Activated CD4-positive, alpha-beta T cell treated with anti-CD3 and anti-CD28 coated beads for 48 hours (primary cell): ENCODE measurements at regions not wholly inside any gene's neighbourhood (a gene's known extent, or its start where the extent isn't known, plus 50 kb on each side); places are given as distances from the start of the nearest gene placed in this dataset.

Experiments used
- DNase-seq: peaks from one replicate; pipeline ENCODE4 v3.0.0-alpha.2; 2020

DNA sequence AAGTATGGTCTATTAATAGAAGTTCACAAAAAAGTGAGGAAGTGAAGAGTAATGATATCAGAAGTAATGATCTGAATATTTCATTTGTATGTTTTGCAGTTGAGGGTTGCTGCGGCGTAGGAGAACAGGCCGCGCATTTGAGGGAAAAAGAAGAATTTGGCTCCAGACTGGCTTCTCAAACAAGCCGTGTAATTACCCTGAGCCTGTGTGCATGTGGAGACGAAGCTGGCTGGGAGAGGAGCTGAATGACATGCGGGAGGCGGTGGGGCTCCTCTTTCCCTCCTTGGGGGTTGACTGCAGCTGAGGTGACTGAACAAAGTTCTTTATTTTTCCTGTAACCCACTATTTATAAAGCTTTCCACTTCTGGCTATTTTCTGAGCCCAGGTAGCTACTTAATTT, 115.5 kb upstream of the AFDN start:
- no peak for DNase-seq

DNA sequence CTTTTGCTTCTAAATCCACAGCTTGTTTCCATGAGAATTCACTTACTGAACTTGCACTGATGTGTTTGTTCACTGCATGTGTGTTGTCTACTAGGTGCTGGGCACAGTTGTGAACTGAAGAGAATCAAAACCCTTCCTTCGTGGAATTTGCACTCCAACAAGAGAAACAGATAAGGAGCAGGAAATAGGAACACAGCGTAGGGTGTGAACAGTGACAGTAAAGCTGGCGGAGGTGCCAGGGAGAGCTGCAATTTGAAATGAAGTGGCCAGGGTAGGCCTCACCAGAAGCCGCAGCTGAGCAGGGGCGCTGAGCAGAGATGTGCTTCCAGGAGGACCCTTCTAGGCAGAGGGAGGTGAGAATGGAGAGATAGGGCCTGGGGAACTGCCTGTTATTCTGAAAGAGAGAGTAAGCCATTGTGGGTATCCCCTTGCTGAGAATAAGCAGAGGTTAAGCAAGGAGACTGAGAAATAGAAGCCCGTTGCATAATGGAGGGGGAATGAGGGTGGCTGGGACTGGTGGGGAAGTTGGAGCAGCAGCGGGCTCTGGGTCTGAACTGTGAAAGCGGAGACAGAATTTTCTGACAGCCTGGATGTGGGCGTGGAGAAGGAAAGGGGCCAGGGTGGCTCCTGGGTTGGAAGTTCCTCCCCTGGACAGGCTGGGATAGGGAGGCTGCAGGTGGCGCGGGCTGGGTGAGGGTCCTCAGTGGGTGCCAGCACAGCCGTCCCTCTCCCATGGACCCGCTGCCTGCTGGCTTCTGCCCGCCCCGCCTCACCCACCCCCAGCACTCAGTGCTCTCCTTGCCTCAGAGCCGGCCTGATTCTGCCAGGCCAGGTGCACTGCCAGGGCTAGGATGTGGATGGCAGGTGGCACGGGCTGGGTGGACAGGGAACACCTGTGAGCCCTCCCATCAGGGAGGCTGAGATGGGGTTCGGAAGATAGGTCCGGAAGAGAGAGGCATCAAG, 114.7 kb upstream of the AFDN start:
- no peak for DNase-seq

DNA sequence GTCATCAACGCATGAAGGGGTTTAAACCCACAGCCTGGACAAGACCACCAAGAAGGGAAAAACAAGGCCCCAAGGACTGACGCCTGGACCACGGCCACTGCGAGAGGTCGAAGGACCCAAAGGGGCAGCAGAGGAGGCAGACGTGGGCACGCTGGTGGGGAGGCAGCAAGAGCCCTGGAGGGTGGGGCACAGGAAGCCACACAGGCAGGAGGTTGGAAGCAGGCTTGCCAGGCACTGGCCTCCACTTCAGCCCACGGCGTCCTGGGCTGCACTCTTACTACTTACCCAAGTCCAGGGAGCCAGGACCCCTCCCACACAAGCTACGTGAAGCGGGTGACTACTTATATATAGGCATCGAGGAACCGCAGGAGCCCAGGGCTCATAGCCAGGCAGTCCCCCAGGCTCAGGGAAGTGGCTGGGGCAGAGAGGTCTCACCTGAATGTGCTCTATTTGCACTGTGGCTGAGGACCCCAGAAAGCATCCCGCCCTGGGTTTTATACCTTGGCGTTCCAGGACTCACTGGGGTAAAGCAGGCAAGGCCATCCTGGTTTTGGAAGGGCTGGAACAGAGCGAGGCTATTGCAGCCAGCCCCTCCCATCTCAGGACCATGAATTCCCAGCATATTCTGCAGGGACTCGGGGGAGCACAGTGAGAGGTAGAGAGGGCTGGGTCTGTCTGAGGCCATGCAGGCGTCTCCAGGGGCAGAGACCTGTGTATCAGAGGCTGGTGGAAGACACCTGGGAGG, 113.8 kb upstream of the AFDN start:
- no peak for DNase-seq

- no peak for DNase-seq
Observed at GRCh38 chr6:167714152-167714551, 112.6 kb upstream of the AFDN start.

GRCh38 chr6:167717455-167717854, 109.3 kb upstream of the AFDN start:
- DNase-seq = no peak

DNA sequence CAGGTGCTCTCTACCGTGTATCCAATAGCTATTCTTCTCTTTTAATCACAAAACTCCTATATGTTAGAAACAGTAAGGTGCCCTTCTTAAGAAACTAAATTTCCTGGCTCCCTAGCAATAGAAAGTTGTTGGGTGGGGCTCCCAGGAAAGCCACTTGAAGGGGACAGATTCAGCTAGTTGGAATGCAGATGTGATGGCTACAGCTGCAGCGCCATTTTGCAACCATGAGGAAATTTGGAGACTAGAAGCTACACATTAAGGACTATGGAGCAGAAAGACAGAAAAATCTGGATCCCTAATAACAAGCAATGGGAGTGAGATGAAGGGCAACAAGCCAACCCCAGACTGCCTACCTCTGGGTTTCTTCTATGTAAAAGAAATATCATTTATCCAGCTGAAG, 108.8 kb upstream of the AFDN start:
- no peak for DNase-seq

- DNase-seq = no peak
Observed at GRCh38 chr6:167719920-167720319, 106.8 kb upstream of the AFDN start.

GRCh38 chr6:167720456-167721285, 106.0 kb upstream of the AFDN start:
- no peak for DNase-seq

GRCh38 chr6:167721291-167721690, 105.4 kb upstream of the AFDN start:
- DNase-seq = no peak

GRCh38 chr6:167722634-167723309, 103.9 kb upstream of the AFDN start:
- DNase-seq = no peak

DNA sequence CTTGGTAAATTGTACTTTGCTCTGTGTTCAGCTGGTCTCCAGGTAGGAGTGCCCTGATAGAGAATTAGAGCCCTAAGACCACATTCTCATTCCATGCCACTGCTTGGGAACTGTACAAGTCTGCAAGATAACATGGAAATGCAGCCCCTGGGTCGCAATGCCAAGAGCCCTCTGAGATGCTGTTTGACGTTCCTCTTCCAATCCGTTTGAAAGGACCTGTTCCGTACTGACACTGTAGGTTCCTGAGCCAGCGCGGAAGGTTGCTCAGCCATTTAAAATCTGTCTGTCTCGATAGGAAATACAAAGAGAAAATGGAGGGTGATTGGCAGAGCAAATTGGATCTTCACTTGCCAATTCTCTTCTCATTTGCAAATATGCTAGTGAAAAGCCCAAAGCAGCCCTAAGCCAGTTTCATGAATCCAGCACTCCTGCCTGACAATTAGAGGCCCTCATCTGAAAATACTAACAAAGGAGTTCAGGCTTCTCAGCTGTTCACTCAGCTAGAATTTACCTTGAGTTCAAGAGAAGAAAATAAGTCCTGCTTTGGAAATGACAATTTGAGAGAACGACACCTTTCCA, 100.6 kb upstream of the AFDN start:
- no peak for DNase-seq

DNA sequence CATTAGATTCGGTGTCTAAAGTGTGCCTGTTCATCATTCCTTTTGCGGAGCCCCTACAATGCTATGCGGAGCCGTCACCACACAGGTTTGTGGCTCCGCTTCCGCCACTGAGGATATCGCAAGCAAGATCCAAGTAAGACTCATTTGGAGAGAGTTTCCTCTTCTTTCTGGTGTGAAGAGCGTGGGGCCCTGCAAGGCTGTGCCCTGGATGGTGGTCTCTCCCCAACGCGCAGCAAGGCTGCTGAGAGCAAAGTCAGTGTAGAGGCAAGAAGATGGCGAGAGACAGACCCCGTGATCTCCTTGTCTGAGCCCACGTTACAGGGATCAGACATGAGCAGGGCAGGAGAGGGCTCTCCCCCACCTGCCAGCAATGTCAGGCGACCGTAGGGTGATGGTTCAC, 96.3 kb upstream of the AFDN start:
- DNase-seq = no peak

DNA sequence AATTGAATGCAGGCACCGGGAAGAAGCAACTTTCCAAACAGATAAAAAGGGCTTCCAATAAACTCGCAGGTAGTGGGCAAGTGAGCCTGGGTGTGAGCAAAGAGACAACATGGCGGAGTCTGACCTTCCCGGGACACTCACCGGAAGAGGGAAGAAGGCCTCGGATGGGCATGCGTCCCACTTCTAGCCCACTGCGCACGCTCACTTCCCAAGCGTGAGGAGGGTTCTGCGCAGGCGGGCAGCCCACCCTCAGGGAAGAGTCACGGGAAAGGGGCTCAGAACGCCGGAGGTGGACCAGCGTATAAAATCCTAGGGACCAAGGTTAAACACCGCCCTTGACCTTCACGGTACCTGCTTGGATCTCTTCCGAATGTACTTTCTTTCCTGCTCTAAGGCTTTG, 95.5 kb upstream of the AFDN start:
- DNase-seq = no peak

GRCh38 chr6:167731731-167732422, 94.8 kb upstream of the AFDN start:
- no peak for DNase-seq

- no peak for DNase-seq
Observed at GRCh38 chr6:167733740-167734661, 92.7 kb upstream of the AFDN start.

DNA sequence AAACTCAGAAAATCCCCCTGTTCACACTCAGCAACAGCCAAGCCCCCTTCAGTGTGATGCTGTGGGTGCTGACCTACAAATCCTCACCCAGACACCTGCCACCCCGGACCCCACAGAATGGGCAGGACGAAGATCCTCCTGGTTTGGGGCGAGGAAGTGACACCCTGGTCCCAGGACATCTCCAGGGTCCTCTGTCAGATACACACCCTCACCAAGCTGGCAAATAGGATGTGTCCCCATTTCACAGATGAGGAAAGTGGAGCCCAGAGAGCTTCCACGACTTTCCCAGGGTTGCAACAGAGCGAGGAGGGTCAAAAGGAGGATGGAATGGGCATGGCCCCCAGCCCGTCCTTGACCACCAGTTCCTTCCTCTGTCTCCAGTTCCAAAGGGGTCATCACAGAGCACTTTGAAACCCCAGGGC, 92.0 kb upstream of the AFDN start:
- no peak for DNase-seq

DNA sequence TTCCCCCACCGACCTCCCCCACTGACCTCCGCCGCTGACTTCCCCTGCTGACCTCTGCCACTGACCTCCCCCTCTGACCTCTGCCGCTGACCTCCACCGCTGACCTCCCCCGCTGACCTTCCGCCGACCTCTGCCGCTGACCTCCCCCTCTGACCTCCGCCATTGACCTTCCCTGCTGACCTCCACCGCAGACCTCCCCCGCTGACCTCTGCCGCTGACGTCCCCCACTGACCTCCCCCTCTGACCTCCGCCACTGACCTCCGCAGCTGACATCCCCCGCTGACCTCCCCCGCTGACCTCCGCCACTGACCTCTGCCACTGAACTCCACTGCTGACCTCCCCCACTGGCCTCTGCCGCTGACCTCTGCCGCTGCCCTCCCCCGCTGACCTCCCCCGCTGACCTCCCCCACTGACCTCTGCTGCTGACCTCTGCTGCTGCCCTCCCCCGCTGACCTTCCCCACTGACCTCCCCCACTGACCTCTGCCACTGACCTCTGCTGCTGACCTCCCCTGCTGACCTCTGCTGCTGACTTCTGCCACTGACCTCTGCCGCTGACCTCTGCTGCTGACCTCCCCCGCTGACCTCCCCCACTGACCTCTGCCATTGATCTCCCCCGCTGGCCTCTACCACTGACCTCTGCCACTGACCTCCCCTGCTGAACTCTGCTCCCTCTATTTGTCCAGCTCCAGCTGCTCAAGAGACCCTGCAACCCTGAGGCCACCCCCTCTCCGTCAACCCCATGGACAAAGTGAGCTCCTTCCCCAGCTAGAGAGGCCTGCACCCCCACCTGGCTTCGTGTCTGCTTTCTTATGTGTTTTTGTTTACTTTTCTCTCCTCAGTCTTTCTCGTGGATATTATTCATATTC, 91.4 kb upstream of the AFDN start:
- no peak for DNase-seq

DNA sequence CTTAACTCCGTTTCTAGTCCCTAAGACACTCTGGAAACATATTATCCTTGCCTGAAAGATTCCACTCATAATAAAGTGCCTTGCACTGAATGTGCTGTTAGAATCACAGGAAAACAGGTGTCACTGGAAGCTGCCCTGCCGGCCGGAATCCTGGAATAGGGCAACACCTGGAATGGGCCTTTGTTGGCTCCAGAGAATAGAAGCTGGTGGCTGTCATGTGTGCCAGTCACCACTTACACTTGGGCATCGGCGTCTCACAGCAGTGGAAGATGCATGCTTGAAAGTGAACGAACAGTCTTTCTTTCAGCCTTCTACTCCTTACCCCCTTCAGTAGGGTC, 90.8 kb upstream of the AFDN start:
- no peak for DNase-seq

DNA sequence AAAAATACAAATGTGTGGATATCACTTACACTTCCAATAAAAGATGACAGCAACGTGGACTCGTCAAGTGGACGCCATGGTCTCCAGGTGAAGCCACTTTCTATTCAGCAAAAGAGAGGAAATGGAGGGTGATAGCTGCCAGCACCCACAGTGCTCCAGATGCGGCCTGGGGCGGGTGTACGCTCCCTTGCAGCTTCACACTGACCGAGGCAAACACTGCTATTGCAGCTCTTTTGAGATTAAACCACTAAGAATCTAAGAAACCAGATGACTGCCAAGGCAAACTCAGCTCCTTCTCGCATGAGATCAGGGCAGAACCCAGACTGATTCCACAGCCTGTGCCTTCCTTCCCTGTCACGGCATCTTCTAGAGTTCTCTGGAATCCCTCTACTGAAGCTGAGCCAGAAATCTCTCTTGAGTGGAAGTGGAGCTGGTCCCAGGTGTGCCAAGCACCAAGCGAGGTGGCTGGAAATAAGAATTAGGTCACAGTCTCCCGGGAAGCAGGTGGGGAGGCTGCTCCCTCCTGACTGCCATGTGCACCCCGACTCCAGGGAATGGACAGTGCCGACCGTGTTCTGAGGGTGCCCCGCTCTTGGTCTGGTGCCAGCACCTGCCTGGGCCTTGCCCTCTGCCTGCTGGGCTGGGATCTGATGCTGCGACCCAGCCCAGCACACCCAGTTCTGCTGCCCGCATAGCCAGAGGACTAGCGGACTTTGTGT, 90.1 kb upstream of the AFDN start:
- DNase-seq = no peak
